Psoas muscle (tissue), 7 donors: ENCODE measurements at regions not wholly inside any gene's neighbourhood (a gene's known extent, or its start where the extent isn't known, plus 50 kb on each side); places are given as distances from the start of the nearest gene placed in this dataset.

Source experiments
- ATAC-seq, 4 donors: fragments of 200-7000 bp; cut with Tn5 transposase; one replicate each; pipeline ENCODE4 v1.9.1; 2020; ENCODE audit warnings: moderate library complexity in 3 of 4, mild to moderate bottlenecking in 2 of 4
- DNase-seq, 2 donors: peaks; one replicate each; pipeline ENCODE4 v3.0.0-alpha.2; 2020
- H3K27ac ChIP-seq: fragments of 200-600 bp; one replicate; pipeline ENCODE4 v1.8.0; 2022
- H3K27me3 ChIP-seq, 3 donors: fragments of 200-600 bp in 1 of 3; one replicate each; pipeline versions ENCODE4 v1.6.1 to v1.8.0; 2013 to 2022; ENCODE audit warnings: low read length in 2 of 3, mild to moderate bottlenecking in 2 of 3, moderate library complexity in 1 of 3; ENCODE audit not compliant: insufficient read depth in 3 of 3
- H3K36me3 ChIP-seq, 2 donors: fragments of 200-600 bp in 1 of 2; one replicate each; pipeline versions ENCODE4 v1.6.1 to v1.8.0; 2013 to 2022; ENCODE audit warnings: low read depth in 1 of 2, mild to moderate bottlenecking in 1 of 2, moderate library complexity in 1 of 2; ENCODE audit not compliant: insufficient read depth in 1 of 2
- H3K4me1 ChIP-seq: fragments of 200-600 bp; one replicate; pipeline ENCODE4 v1.8.0; 2022
- H3K4me3 ChIP-seq: fragments of 200-600 bp; one replicate; pipeline ENCODE4 v1.8.0; 2022; ENCODE audit warnings: mild to moderate bottlenecking
- H3K9me3 ChIP-seq: fragments of 200-600 bp; one replicate; pipeline ENCODE4 v1.8.0; 2022
- WGBS, 3 donors: extraction: QIAGEN DNeasy Blood & Tissue Kit; methylation state at CpG; one replicate each; pipeline versions ENCODE4 v1.1.6 to v1.1.7; 2013; 5-methylcytosine and 5-hydroxymethylcytosine counted together
- intact Hi-C, 2 donors: fragments of 100-400 bp; cut with DNase I; formaldehyde crosslinking; loops; one replicate each; pipeline versions ENCODE4 v1.11.0 to v1.14.2; 2022
- TF ChIP-seq, protein P1 (sequence below): fragments of 200-600 bp; IDR thresholded peaks from one replicate; pipeline ENCODE4 v1.8.0; 2022; ENCODE audit warnings: antibody characterized with exemption
- donor health status: healthy with polysubstance abuse.
- donor health status: DM: no; HTN: no; CAD: no; lungs with moderate emphysema.
- donor health status: Bipolar disorder and iron deficiency.
- donor health status: healthy.
- donor health status: DM: yes; HTN: yes; CAD: no.
- donor health status: DM: no; HTN: no; CAD: no.
- donor health status: DM: yes; HTN: yes; CAD: no.

DNA sequence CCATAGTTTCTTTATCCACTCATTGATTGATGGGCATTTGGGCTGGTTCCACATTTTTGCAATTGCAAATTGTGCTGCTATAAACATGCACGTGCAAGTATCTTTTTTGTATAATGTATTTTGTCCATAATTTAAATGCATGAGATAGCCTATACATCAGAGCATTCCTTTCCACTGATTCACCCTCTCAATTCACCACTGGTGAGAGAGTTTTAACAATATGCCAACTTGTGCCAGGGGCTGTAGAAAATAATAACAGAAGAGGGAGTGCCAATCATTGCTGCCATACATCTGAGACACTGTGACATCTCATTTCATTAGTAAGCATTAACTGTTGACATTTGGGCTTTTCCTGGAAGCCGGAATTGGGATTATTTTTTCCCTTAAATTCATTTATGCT is 125.1 kb downstream of the RAP2A start:
- Histone ChIP-seq H3K9me3 (no peaks in the 10 kb centered on the region), H3K4me3 (no peak overlapping the region), H3K4me1 (no peaks in the 10 kb centered on the region), H3K36me3 (no peaks in the 10 kb centered on the region), H3K27me3 (no peaks in the 10 kb centered on the region), H3K27ac (no peak overlapping the region)
- intact Hi-C loops = no loop called here
- ATAC-seq (no peak), DNase-seq (no peak)
- TF ChIP-seq, protein P1, sequence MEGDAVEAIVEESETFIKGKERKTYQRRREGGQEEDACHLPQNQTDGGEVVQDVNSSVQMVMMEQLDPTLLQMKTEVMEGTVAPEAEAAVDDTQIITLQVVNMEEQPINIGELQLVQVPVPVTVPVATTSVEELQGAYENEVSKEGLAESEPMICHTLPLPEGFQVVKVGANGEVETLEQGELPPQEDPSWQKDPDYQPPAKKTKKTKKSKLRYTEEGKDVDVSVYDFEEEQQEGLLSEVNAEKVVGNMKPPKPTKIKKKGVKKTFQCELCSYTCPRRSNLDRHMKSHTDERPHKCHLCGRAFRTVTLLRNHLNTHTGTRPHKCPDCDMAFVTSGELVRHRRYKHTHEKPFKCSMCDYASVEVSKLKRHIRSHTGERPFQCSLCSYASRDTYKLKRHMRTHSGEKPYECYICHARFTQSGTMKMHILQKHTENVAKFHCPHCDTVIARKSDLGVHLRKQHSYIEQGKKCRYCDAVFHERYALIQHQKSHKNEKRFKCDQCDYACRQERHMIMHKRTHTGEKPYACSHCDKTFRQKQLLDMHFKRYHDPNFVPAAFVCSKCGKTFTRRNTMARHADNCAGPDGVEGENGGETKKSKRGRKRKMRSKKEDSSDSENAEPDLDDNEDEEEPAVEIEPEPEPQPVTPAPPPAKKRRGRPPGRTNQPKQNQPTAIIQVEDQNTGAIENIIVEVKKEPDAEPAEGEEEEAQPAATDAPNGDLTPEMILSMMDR = no peak
- WGBS, 3 donors = 77 to 84% (median 81%) methylated on average over 2 of the region's 2 CpGs

- 72 to 96% (median 88%) methylated on average over 3 of the region's 3 CpGs for WGBS, 3 donors
- no peak overlapping the region for H3K4me3 ChIP-seq
- no peak for ATAC-seq
Measured at GRCh38 chr13:97559981-97560380, 126.0 kb downstream of the RAP2A start.

GRCh38 chr13:97561182-97561581 is 127.2 kb downstream of the RAP2A start:
- H3K36me3 ChIP-seq = no peaks in the 10 kb centered on the region
- DNase-seq = no peak
- H3K4me1 ChIP-seq = no peaks in the 10 kb centered on the region
- no peaks in the 10 kb centered on the region for H3K9me3 ChIP-seq
- TF ChIP-seq, protein P1 = no peak
- no peak for ATAC-seq
- H3K27ac ChIP-seq = no peak overlapping the region
- intact Hi-C loops = no loop called here
- 52 to 61% (median 55%) methylated on average over 1 of the region's 1 CpG for WGBS, 3 donors
- H3K4me3 ChIP-seq = no peak overlapping the region
- no peaks in the 10 kb centered on the region for H3K27me3 ChIP-seq

More at GRCh38 chr13:97559981-97560380, 126.0 kb downstream of the RAP2A start:
- H3K27me3 ChIP-seq = no peaks in the 10 kb centered on the region
- intact Hi-C loops = no loop called here
- H3K4me1 ChIP-seq = no peaks in the 10 kb centered on the region
- TF ChIP-seq, protein P1 = no peak
- H3K36me3 ChIP-seq = no peaks in the 10 kb centered on the region
- no peak for DNase-seq
- H3K9me3 ChIP-seq = no peaks in the 10 kb centered on the region
- no peak overlapping the region for H3K27ac ChIP-seq

DNA sequence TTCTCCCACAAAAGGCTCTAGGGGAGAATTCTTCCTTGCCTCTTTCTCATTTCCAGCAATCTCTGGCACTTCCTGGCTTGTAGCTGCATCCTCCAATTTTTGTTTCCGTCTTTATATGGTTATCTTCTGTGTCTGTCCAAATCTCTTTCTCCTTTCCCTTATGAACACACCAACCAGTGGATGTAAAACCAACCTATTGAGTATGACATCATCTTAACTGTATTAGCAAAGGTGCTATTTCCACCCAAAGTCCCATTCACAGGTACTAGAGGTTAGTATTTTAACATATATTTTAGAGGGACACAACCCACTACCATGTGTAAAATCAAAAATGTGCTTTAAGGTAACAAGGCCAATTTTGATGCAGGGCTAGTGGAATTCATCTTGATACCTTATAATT is 129.0 kb downstream of the RAP2A start:
- no peak for ATAC-seq
- intact Hi-C loops = no loop called here
- 68 to 85% (median 78%) methylated on average over 1 of the region's 1 CpG for WGBS, 3 donors

DNA sequence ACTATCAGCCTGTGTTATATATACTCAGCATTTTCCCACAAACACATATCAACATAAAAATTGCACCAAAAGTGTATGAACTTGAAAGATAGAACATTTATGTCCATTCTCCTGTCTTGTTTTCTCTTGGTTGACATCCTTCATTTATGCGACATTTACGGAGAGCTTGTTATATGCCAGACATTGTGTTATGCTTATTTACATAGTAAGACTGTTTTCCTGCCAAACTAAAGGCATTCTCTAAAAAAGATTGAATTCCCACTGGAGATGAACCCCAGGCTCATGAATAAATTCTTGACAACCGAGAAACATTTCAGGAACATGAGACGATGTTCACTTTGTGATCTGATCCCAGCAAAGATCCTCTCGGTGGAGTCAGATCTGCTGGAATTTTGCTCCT is 131.0 kb downstream of the RAP2A start:
- Histone ChIP-seq H3K36me3 (no peaks in the 10 kb centered on the region), H3K4me3 (no peak overlapping the region), H3K4me1 (no peaks in the 10 kb centered on the region), H3K9me3 (no peaks in the 10 kb centered on the region), H3K27me3 (no peaks in the 10 kb centered on the region), H3K27ac (no peak overlapping the region)
- 33 to 39% (median 35%) methylated on average over 5 of the region's 5 CpGs for WGBS, 3 donors
- no peak for DNase-seq
- intact Hi-C loops = no loop called here
- ATAC-seq = no peak
- TF ChIP-seq, protein P1 = no peak

More for the DNA sequence above, 129.0 kb downstream of the RAP2A start:
- Histone ChIP-seq H3K27ac (no peak overlapping the region), H3K9me3 (no peaks in the 10 kb centered on the region), H3K36me3 (no peaks in the 10 kb centered on the region), H3K27me3 (no peaks in the 10 kb centered on the region), H3K4me1 (no peaks in the 10 kb centered on the region), H3K4me3 (no peak overlapping the region)
- DNase-seq = no peak
- TF ChIP-seq, protein P1 = no peak
